ENCODE measurements at regions not wholly inside any gene's neighbourhood (a gene's known extent, or its start where the extent isn't known, plus 50 kb on each side); places are given as distances from the start of the nearest gene placed in this dataset.

DNA sequence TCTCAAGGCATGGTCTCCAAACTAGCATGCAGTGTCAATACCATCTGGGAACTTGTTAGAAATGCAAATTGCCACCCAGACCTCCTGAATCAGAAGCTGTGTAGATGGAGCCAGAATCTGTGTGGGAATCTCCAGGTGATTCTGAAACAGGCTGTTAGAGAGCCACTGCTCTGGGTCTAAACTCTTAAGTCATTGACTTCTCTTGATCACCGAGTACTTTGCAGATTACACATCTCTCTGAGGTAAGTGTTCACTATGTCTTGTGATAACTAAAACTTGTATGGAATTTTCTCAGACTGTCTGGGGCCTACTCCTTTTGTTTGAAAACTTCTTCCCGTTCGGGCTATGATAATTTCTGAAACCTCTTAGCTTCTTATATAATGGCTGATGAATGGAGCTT lies 315.6 kb downstream of the EDEM1 start (continued):
- TF ChIP-seq, protein P1, sequence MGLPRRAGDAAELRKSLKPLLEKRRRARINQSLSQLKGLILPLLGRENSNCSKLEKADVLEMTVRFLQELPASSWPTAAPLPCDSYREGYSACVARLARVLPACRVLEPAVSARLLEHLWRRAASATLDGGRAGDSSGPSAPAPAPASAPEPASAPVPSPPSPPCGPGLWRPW (IDR thresholded peaks at IDR 0.05), result no peak
- TF ChIP-seq CBX8 (IDR thresholded peaks at IDR 0.05) (no peak), TP53 (CRISPR knock-in tag; IDR thresholded peaks at IDR 0.05) (no peak)

DNA sequence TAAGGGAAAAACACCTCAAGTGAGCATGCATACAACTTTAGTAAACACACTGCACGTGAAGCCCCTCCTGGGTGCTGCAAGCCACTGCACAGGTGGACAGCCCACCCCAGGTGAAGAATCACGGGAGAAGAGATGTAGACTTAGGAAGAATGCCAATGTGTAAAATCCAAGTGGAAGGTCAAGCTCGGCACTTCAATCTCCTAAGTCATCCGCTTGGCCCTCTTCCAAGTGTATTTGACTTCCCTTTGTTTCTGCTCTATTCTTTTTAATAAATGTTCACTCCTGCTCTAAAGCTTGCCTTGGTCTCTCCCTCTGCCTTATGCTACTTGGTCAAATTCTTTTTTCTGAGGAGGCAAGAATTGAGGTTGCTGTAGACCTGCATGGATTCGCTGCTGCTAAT lies 316.6 kb downstream of the EDEM1 start:
- FAIRE-seq (no peak), ATAC-seq (no peak), DNase-seq (ENCODE audit: low read depth in 1 of 2, low spot score in 1 of 2) (no peak)
- Histone ChIP-seq H3K4me1 (peaks cover 11% of the 10 kb centered on the region; the same call in 2 of the 3 replicates), H3K4me2 (no peak overlapping the region), H3K27ac (no peak overlapping the region), H3K9me3 (no peaks in the 10 kb centered on the region; the same call in 2 of the 3 replicates), H3K4me3 (no peak overlapping the region)
- ChIA-PET CTCF (no interaction called here), POLR2A (no interaction called here)
- TF ChIP-seq ZC3H11A (IDR thresholded peaks at IDR 0.05) (no peak), CBX2 (IDR thresholded peaks at IDR 0.05; ENCODE audit: borderline replicate concordance, low read depth) (no peak), RNF2 (IDR thresholded peaks at IDR 0.05; ENCODE audit: borderline replicate concordance, low read depth) (no peak), HOXB13 (CRISPR knock-in tag; IDR thresholded peaks at IDR 0.05; ENCODE audit: low read depth) (no peak), TP53 (CRISPR knock-in tag; IDR thresholded peaks at IDR 0.05) (no peak), CHD2 (IDR thresholded peaks at IDR 0.05; ENCODE audit: low read length, partially characterized antibody) (no peak), KDM5A (IDR thresholded peaks at IDR 0.05) (no peak), HOXA7 (CRISPR knock-in tag; IDR thresholded peaks at IDR 0.05) (no peak), FOXS1 (CRISPR knock-in tag; IDR thresholded peaks at IDR 0.05) (no peak), FOSL2 (IDR thresholded peaks at IDR 0.05) (no peak), FOSL2 (CRISPR knock-in tag; IDR thresholded peaks at IDR 0.05) (no peak), MYC (IDR thresholded peaks at IDR 0.05; ENCODE audit: borderline replicate concordance, low read length) (no peak), ZFP36 (IDR thresholded peaks at IDR 0.05; ENCODE audit: borderline replicate concordance, partially characterized antibody) (no peak), HDAC2 (IDR thresholded peaks at IDR 0.05) (no peak), HEYL (CRISPR knock-in tag; IDR thresholded peaks at IDR 0.05) (no peak), NPAS2 (CRISPR knock-in tag; IDR thresholded peaks at IDR 0.05; ENCODE audit: borderline replicate concordance) (no peak), NFE2L2 (conservative IDR thresholded peaks at IDR 0.05; ENCODE audit: low read length) (no peak), EP300 (IDR thresholded peaks at IDR 0.05) (no peak), FOSB (CRISPR knock-in tag; IDR thresholded peaks at IDR 0.05) (no peak), HOXB5 (CRISPR knock-in tag; IDR thresholded peaks at IDR 0.05) (no peak)
- TF ChIP-seq, protein P2, sequence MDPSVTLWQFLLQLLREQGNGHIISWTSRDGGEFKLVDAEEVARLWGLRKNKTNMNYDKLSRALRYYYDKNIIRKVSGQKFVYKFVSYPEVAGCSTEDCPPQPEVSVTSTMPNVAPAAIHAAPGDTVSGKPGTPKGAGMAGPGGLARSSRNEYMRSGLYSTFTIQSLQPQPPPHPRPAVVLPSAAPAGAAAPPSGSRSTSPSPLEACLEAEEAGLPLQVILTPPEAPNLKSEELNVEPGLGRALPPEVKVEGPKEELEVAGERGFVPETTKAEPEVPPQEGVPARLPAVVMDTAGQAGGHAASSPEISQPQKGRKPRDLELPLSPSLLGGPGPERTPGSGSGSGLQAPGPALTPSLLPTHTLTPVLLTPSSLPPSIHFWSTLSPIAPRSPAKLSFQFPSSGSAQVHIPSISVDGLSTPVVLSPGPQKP (IDR thresholded peaks at IDR 0.05; ENCODE audit: low read depth, low read length), result no peak
- WGBS (ENCODE audit: missing lambda C conversion rate), result 37% methylated on average over 5 of the region's 5 CpGs

DNA sequence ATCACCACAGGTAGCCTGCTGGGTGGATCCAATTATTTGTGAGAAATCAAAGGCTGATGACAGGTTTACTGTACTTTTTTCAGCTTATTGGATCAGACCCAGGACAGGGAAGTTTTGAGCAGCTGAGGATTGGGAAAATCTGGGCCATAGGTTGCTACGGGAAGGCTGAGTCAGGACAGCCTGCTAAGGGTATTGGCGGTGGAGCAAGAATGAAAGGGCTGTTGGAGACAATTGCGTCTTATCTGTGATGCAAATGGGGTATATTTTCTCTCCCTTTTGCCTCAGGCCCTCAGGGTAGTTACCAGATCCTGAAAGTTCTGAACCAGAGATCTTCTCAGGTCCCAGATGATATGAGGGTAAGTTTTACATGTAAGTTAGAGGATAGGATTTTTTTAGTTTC lies 317.7 kb downstream of the EDEM1 start:
- DNase-seq (ENCODE audit: low read depth in 1 of 2, low spot score in 1 of 2) (no peak), ATAC-seq (no peak), FAIRE-seq (no peak)
- Histone ChIP-seq H3K4me1 (peaks cover 11% of the 10 kb centered on the region; the same call in 2 of the 3 replicates), H3K9me3 (no peaks in the 10 kb centered on the region; the same call in 2 of the 3 replicates), H3K4me3 (no peak overlapping the region), H3K4me2 (no peak overlapping the region), H3K27ac (no peak overlapping the region)
- WGBS (ENCODE audit: missing lambda C conversion rate), result 56% methylated on average over 3 of the region's 3 CpGs
- TF ChIP-seq, protein P1 (IDR thresholded peaks at IDR 0.05), result no peak
- no peak for TF ChIP-seq FOSB (CRISPR knock-in tag; IDR thresholded peaks at IDR 0.05)
- TF ChIP-seq HDAC2 (IDR thresholded peaks at IDR 0.05), result no peak
- no peak for TF ChIP-seq KDM5A (IDR thresholded peaks at IDR 0.05)
- TF ChIP-seq, protein P3, sequence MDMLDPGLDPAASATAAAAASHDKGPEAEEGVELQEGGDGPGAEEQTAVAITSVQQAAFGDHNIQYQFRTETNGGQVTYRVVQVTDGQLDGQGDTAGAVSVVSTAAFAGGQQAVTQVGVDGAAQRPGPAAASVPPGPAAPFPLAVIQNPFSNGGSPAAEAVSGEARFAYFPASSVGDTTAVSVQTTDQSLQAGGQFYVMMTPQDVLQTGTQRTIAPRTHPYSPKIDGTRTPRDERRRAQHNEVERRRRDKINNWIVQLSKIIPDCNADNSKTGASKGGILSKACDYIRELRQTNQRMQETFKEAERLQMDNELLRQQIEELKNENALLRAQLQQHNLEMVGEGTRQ (IDR thresholded peaks at IDR 0.05), result no peak
- TF ChIP-seq, protein P4, sequence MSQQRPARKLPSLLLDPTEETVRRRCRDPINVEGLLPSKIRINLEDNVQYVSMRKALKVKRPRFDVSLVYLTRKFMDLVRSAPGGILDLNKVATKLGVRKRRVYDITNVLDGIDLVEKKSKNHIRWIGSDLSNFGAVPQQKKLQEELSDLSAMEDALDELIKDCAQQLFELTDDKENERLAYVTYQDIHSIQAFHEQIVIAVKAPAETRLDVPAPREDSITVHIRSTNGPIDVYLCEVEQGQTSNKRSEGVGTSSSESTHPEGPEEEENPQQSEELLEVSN (IDR thresholded peaks at IDR 0.05; ENCODE audit: borderline replicate concordance, low read depth), result no peak
- TF ChIP-seq CHD2 (IDR thresholded peaks at IDR 0.05; ENCODE audit: low read length, partially characterized antibody), result no peak
- TF ChIP-seq RARB (CRISPR knock-in tag; IDR thresholded peaks at IDR 0.05), result no peak
- TF ChIP-seq SMC3 (IDR thresholded peaks at IDR 0.05), result no peak
- TF ChIP-seq CHD4 (IDR thresholded peaks at IDR 0.05; ENCODE audit: borderline replicate concordance), result no peak
- TF ChIP-seq FOXS1 (CRISPR knock-in tag; IDR thresholded peaks at IDR 0.05), result no peak
- no peak for TF ChIP-seq HOXA7 (CRISPR knock-in tag; IDR thresholded peaks at IDR 0.05)
- TF ChIP-seq TFCP2L1 (CRISPR knock-in tag; IDR thresholded peaks at IDR 0.05), result no peak
- TF ChIP-seq FOSL2 (IDR thresholded peaks at IDR 0.05), result no peak
- TF ChIP-seq FOSL2 (CRISPR knock-in tag; IDR thresholded peaks at IDR 0.05), result no peak
- TF ChIP-seq GATA3 (IDR thresholded peaks at IDR 0.05; ENCODE audit: borderline replicate concordance), result no peak
- ChIA-PET CTCF (interaction anchor here (0.7 kb wide), 1 partner anchor 995 kb away, joined by 3 read pairs; no protein-coding TSS in a partner anchor), POLR2A (no interaction called here)

Measured in A549 (cell line).